A673 (cell line): ENCODE measurements at regions not wholly inside any gene's neighbourhood (a gene's known extent, or its start where the extent isn't known, plus 50 kb on each side); places are given as distances from the start of the nearest gene placed in this dataset.

Experiments
- CTCF ChIP-seq: fragments of 300-800, 200-600 bp; sonication (generic); conservative IDR thresholded peaks from 2 replicates; pipeline ENCODE4 v1.5.1; 2017; ENCODE audit warnings: low read depth, mild to moderate bottlenecking, antibody characterized with exemption, low read length, moderate library complexity, mixed read lengths
- EZH2 ChIP-seq: fragments of 200-600 bp; sonication (generic); IDR thresholded peaks from 2 replicates; pipeline ENCODE4 v1.6.1; 2017; ENCODE audit warnings: borderline replicate concordance, low read depth, mild to moderate bottlenecking, mixed read lengths, antibody characterized with exemption, low read length; ENCODE audit not compliant: poor library complexity, severe bottlenecking

GRCh38 chr4:52201715-52202114 is 150.6 kb downstream of the SPATA18 start:
- TF ChIP-seq CTCF (no peak), EZH2 (no peak)
